Fibroblast of villous mesenchyme (primary cell): ENCODE measurements at regions not wholly inside any gene's neighbourhood (a gene's known extent, or its start where the extent isn't known, plus 50 kb on each side); places are given as distances from the start of the nearest gene placed in this dataset.
A peak's percentile ranks its signal among the peaks of the same experiment; 100 is the strongest.

ENCODE experiments used
- DNase-seq: peaks from one replicate; pipeline ENCODE4 v3.0.0-alpha.2; 2010; ENCODE audit warnings: low read depth
- H3K4me3 ChIP-seq: 2 replicates; pipeline ENCODE4 v1.5.1; 2011; ENCODE audit warnings: low read depth, mild to moderate bottlenecking, low read length
- CTCF ChIP-seq: IDR thresholded peaks from 2 replicates; pipeline ENCODE4 v1.5.1; 2012; ENCODE audit warnings: low read depth, mild to moderate bottlenecking, low read length; ENCODE audit not compliant: insufficient read depth

DNA sequence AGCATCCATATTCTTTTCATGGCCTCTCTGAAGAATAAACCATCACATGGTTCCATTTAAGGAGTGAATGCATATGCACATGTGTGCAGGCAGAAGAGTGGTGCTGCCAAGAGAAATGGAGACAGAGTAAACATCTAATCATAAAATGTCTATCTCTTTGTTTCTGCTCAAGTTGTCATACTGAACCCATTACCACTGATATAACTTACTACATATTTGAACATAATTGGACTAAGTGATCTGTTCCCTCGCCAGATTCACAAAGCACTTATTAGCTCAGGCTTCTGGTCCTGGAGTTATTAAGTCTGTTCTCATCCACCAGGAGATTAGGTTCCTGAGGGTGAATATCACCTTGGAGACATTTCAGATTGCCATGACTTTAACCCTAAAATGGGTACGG lies 72.3 kb upstream of the XYLT1 start:
- DNase-seq = no peak
- H3K4me3 ChIP-seq = no peak overlapping the region
- TF ChIP-seq CTCF = no peak

- no peak for DNase-seq
- TF ChIP-seq CTCF = no peak
Measured at GRCh38 chr16:17541324-17541723, 70.6 kb upstream of the XYLT1 start.

DNA sequence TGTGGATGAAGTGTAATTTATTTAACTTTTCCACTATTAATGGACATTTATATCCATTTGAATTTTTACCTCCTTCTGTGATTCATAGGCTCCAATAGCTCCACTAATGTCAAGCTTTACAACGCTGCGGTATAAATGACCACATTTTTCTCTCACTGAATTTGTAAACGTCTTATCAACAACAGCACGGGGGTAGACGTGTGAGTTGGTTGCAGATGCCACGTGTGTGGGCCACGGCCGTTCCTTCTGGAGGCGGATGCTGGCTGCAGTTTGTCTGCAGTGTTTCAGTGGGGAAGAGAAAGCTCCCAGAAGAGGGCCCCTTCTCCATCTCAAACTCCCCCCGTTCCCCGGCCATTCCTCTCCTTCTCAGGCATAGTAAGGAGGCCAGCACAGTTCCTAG lies 68.2 kb upstream of the XYLT1 start:
- peak; percentile 80 for DNase-seq
- TF ChIP-seq CTCF = no peak

More at GRCh38 chr16:17541324-17541723, 70.6 kb upstream of the XYLT1 start:
- H3K4me3 ChIP-seq = no peak overlapping the region

GRCh38 chr16:17532338-17532995 lies 61.7 kb upstream of the XYLT1 start:
- no peak overlapping the region for H3K4me3 ChIP-seq
- DNase-seq = no peak
- TF ChIP-seq CTCF = no peak

More for the DNA sequence above, 68.2 kb upstream of the XYLT1 start:
- no peak overlapping the region for H3K4me3 ChIP-seq

DNA sequence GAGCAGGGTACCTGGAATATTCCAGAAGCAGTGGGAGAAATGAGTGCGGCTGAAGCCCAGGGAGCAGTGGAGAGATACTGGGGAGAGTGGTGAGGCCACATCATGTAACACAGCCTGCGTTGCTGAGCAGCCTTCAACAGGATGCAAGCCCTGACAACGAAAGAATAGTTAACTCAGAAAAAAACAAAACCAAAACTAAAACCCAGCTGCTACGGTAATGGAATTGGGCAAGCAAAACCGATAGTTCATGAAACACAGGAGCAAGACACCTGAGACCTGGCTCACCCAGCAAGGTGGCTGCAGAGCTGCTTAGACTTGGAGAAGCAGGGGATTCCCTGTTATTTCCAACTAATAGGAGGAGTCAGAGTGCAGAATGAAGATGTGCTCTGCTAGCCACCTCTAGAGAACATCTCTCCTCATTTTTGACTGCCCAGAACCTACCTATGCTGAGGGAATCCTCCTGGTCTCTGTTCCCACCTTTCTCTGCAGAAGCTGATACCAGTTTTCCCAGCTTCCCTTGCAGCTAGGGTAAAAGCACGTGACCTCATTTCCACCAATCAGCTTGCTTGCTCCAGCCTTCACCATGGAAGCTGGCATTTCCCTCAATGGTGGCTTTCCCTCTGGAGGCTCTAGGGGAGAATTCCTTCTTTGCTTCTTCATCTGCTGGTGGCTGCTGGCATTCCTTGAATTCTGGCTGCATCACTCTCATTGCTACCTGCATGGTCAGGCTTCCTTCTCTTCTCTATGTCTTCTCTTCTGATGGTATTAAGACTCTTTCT lies 59.4 kb upstream of the XYLT1 start:
- TF ChIP-seq CTCF = no peak
- H3K4me3 ChIP-seq = no peak overlapping the region
- DNase-seq = no peak

DNA sequence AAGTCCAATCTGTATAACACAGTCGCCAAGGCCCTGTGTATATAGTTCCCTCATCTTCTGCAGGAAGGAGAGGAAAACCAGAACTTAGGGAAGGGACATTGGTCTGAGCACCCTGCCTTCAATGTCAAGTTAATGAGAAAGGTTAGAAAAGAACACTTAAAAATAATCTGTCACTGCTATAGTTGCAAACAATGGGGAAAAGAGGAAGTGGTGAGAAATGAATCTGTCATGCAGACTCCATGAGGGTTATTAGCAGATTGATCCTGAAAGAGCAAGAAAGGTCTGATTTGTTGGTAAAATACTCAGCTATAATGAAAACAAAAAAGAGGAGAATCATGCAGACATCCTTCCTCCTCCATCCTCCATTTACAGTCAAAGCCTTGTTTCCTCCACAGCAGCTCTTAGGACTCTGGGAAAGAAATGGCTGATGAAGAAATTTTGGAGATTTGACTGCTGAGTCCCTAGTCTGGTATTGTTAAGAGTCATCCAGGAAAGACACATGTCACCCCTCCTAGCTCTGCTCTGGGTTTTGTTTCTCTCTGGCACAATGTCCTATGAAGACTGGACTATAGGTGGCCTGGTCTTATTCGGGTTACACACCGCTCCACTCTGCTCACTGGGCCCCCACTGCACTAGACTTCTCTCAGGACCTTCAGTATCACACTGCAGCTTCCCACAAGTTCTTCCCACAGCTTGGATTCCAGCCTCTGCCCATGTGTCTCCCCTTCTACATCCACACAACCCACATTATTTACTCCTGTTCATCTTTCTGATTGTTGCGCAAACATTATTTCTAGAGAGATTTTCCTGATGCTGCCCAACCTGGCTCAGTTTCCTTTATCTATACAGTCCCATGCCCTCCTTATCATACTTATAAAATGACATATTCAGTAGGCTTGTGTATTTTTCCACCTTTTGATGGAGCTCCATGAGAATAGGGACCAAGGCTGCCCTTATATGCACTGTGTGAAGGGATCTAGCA lies 56.5 kb upstream of the XYLT1 start:
- DNase-seq = no peak
- H3K4me3 ChIP-seq = no peak overlapping the region
- no peak for TF ChIP-seq CTCF
